ENCODE measurements at regions not wholly inside any gene's neighbourhood (a gene's known extent, or its start where the extent isn't known, plus 50 kb on each side); places are given as distances from the start of the nearest gene placed in this dataset.

DNA sequence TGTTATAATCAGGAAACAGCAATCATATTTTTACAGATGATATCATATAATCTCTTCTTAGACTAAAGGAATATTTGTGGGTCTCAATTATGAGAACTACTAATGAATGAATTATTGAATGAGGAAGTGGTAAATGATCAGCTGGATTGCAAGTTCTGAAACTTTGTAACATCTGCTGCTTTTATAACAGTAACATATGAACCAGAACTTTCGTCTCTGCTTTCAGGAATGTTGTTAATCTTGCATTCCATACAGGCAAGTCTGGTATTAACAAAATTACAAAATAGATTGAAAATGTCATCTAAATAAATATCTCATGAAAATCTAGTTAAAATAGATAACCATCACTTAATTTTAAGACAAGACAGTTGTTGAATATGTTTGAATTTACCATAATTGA, 110.5 kb upstream of the COL11A1 start:
- TF ChIP-seq KDM1A (IDR thresholded peaks at IDR 0.05; ENCODE audit: borderline replicate concordance), result no peak
- no peak for TF ChIP-seq CTCF (IDR thresholded peaks at IDR 0.05 in 2 of 3, conservative IDR thresholded peaks at IDR 0.05 in 1 of 3; ENCODE audit: control insufficient read depth in 2 of 3, extremely low read depth in 1 of 3, insufficient read depth in 1 of 3, low read depth in 3 of 3, low read length in 3 of 3)
- TF ChIP-seq MYC (IDR thresholded peaks at IDR 0.05; ENCODE audit: insufficient read depth, insufficient read length, insufficient replicate concordance, low read length, severe bottlenecking), result no peak
- TF ChIP-seq SP1 (IDR thresholded peaks at IDR 0.05; ENCODE audit: low read depth, low read length), result no peak
- TF ChIP-seq EZH2 (IDR thresholded peaks at IDR 0.05; ENCODE audit: borderline replicate concordance, control insufficient read depth, low read depth, low read length), result no peak
- no peak for TF ChIP-seq NRF1 (conservative IDR thresholded peaks at IDR 0.05; ENCODE audit: low read depth, low read length)
- TF ChIP-seq, protein P1, sequence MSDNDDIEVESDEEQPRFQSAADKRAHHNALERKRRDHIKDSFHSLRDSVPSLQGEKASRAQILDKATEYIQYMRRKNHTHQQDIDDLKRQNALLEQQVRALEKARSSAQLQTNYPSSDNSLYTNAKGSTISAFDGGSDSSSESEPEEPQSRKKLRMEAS (IDR thresholded peaks at IDR 0.05; ENCODE audit: low read depth, low read length), result no peak
- TF ChIP-seq MYB (IDR thresholded peaks at IDR 0.05; ENCODE audit: borderline replicate concordance, low read depth, low read length), result no peak
